Choroid plexus epithelial cell (primary cell): ENCODE measurements at regions not wholly inside any gene's neighbourhood (a gene's known extent, or its start where the extent isn't known, plus 50 kb on each side); places are given as distances from the start of the nearest gene placed in this dataset.
"Not testable (repeated sequence)": the region's sequence is repeated elsewhere in the genome, so short reads cannot be mapped to it uniquely, and the experiment has no call there.

Source experiments
- DNase-seq: peaks from one replicate; pipeline ENCODE4 v3.0.0-alpha.2; 2010; ENCODE audit warnings: low read depth
- H3K4me3 ChIP-seq: 2 replicates; pipeline ENCODE4 v1.5.1; 2011; ENCODE audit warnings: low read depth, mild to moderate bottlenecking, control low read depth, low read length, moderate library complexity
- CTCF ChIP-seq: conservative IDR thresholded peaks from 2 replicates; pipeline ENCODE4 v1.5.1; 2011; ENCODE audit warnings: low read depth, mild to moderate bottlenecking, control low read depth, inconsistent platforms, low read length, moderate library complexity

- no peak for TF ChIP-seq CTCF
- H3K4me3 ChIP-seq: no peak overlapping the region
- DNase-seq: no peak
Measured at GRCh38 chr4:97081951-97082350, 1061.3 kb downstream of the STPG2 start.

DNA sequence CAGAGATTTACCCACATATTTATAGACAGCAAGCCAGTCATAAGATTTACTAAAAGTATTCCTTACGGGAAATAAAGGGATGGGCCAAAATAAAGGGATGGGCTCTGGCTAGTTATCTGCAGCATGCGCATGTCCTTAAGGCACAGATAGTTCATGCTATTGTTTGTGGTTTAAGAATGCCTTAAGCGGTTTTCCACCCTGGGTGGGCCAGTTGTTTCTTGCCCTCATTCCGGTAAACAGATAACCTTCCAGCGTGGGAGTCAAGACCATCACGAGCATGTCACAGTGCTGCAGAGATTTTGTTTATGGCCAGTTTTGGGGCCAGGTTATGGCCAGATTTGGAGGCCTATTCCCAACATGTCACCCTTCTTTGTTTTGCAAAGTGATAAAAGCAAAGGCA is 1046.2 kb downstream of the STPG2 start:
- H3K4me3 ChIP-seq, DNase-seq: not testable (repeated sequence)

DNA sequence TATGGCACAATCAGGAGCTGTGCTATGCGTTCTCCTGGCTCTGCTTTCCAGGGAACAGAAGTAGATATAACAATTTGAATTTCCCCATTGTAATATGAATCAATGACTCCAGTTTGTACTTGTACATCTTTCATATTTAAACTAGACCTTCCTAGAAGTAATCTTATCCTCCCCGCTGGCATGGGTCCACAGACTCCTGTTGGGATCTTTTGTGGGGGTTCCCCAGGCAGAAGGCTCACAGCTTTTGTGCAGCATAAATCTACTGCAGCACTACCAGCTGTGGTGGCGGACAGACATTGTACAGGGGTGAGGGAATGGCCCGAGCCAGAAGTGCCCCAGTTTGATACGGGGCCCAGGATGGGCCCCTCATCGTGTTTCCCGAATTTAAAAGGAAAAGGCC is 1042.1 kb downstream of the STPG2 start:
- not testable (repeated sequence) for DNase-seq, H3K4me3 ChIP-seq

- TF ChIP-seq CTCF: no peak
- no peak overlapping the region for H3K4me3 ChIP-seq
- no peak for DNase-seq
Measured at GRCh38 chr4:97103252-97103651, 1040.0 kb downstream of the STPG2 start.

- H3K4me3 ChIP-seq: no peak overlapping the region
- peak; percentile 2 for DNase-seq
- TF ChIP-seq CTCF: no peak
Measured at GRCh38 chr4:97104006-97104405, 1039.3 kb downstream of the STPG2 start.

DNA sequence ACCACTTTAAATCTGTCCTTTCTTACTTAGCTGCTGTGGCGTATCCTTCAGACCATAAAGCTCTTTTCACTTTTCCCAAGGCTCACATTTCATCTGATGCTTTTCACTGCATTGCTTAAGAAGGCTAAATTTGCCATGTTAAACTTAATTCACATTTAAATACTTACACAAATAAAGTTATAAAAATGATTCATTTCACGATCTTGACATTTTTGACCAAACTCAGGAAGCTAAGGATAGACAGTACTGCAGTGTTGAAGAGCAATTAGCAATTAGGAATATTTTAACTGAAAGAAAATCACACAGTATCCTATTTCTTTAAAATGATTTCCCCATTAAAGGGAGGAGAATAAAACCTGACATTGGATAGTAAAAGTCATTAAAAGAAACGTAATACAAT is 1038.6 kb downstream of the STPG2 start:
- no peak for TF ChIP-seq CTCF
- DNase-seq: no peak

GRCh38 chr4:97105347-97106099 is 1037.8 kb downstream of the STPG2 start:
- TF ChIP-seq CTCF: no peak
- no peak for DNase-seq
- no peak overlapping the region for H3K4me3 ChIP-seq

More for the DNA sequence above, 1038.6 kb downstream of the STPG2 start:
- H3K4me3 ChIP-seq: no peak overlapping the region

DNA sequence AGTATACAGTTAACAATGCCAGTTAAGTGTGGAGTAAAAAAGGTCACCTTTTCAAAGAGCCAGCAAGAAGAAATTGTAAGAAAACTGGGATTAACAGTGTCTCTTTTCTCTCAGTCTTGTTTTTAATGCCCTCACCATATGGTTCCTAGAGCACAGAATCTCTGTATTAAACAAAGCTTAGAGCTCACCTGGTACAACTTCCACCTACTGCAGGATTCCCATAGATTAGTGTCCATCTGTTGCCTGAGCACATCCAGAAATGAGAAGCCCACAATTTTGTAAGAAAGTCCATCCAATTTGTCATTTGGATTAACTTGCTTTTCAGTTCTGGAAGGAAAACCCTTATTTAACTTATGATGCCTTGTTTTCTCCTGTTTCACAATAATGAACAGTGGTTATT is 1037.1 kb downstream of the STPG2 start:
- DNase-seq: no peak
- H3K4me3 ChIP-seq: no peak overlapping the region
- TF ChIP-seq CTCF: no peak
